ENCODE measurements at regions not wholly inside any gene's neighbourhood (a gene's known extent, or its start where the extent isn't known, plus 50 kb on each side); places are given as distances from the start of the nearest gene placed in this dataset.

- intact Hi-C loops (cut with DNase I; ENCODE audit: low total_unique reads): no loop called here
- H3K36me3 ChIP-seq: no peaks in the 10 kb centered on the region
- no peaks in the 10 kb centered on the region for H3K27me3 ChIP-seq
- H3K4me3 ChIP-seq: no peak overlapping the region
- H3K27ac ChIP-seq: no peak overlapping the region
- no peaks in the 10 kb centered on the region for H3K4me1 ChIP-seq
- TF ChIP-seq CTCF (IDR thresholded peaks at IDR 0.05): no peak
- no peak for TF ChIP-seq POLR2AphosphoS5 (IDR thresholded peaks at IDR 0.05)
- TF ChIP-seq POLR2A (IDR thresholded peaks at IDR 0.05): no peak
- no peaks in the 10 kb centered on the region for H3K9me3 ChIP-seq
- no peak for DNase-seq (ENCODE audit: low spot score in 2 of 2)
These were observed 140.9 kb downstream of the PMP22 start for GRCh38 chr17:15124264-15124595.

- DNase-seq (ENCODE audit: low spot score in 2 of 2): no peak
- H3K36me3 ChIP-seq: no peaks in the 10 kb centered on the region
- no peaks in the 10 kb centered on the region for H3K27me3 ChIP-seq
- TF ChIP-seq POLR2AphosphoS5 (IDR thresholded peaks at IDR 0.05) (no peak), CTCF (IDR thresholded peaks at IDR 0.05) (no peak), POLR2A (IDR thresholded peaks at IDR 0.05) (no peak)
- H3K4me3 ChIP-seq: no peak overlapping the region
- intact Hi-C loops (cut with DNase I; ENCODE audit: low total_unique reads): no loop called here
- H3K9me3 ChIP-seq: no peaks in the 10 kb centered on the region
- H3K27ac ChIP-seq: no peak overlapping the region
- no peaks in the 10 kb centered on the region for H3K4me1 ChIP-seq
These were observed 141.4 kb downstream of the PMP22 start for GRCh38 chr17:15123593-15124263.

- Histone ChIP-seq H3K4me3 (no peak overlapping the region), H3K27ac (no peak overlapping the region), H3K36me3 (no peaks in the 10 kb centered on the region), H3K4me1 (no peaks in the 10 kb centered on the region), H3K9me3 (no peaks in the 10 kb centered on the region), H3K27me3 (no peaks in the 10 kb centered on the region)
- intact Hi-C loops (cut with DNase I; ENCODE audit: low total_unique reads): no loop called here
- DNase-seq (ENCODE audit: low spot score in 2 of 2): no peak
- TF ChIP-seq POLR2A (IDR thresholded peaks at IDR 0.05): no peak
- TF ChIP-seq POLR2AphosphoS5 (IDR thresholded peaks at IDR 0.05): no peak
- TF ChIP-seq CTCF (IDR thresholded peaks at IDR 0.05): no peak
These were observed 142.3 kb downstream of the PMP22 start for GRCh38 chr17:15122857-15123256.

- H3K4me3 ChIP-seq: no peak overlapping the region
- no peaks in the 10 kb centered on the region for H3K4me1 ChIP-seq
- no peak overlapping the region for H3K27ac ChIP-seq
- no peak for TF ChIP-seq POLR2AphosphoS5 (IDR thresholded peaks at IDR 0.05)
- peaks cover 0 to 3% of the 10 kb centered on the region in 2 donors for H3K9me3 ChIP-seq
- H3K27me3 ChIP-seq: no peaks in the 10 kb centered on the region
- DNase-seq (ENCODE audit: low spot score in 2 of 2): no peak
- intact Hi-C loops (cut with DNase I; ENCODE audit: low total_unique reads): no loop called here
- H3K36me3 ChIP-seq: no peaks in the 10 kb centered on the region
These were observed 143.7 kb downstream of the PMP22 start for GRCh38 chr17:15121426-15121825.

GRCh38 chr17:15119968-15120367, 145.2 kb downstream of the PMP22 start:
- Histone ChIP-seq H3K36me3 (no peaks in the 10 kb centered on the region), H3K4me3 (no peak overlapping the region), H3K27ac (no peak overlapping the region), H3K9me3 (peaks cover 0 to 11% of the 10 kb centered on the region in 2 donors), H3K27me3 (no peaks in the 10 kb centered on the region), H3K4me1 (no peaks in the 10 kb centered on the region)
- intact Hi-C loops (cut with DNase I; ENCODE audit: low total_unique reads): no loop called here
- TF ChIP-seq POLR2A (IDR thresholded peaks at IDR 0.05): no peak
- TF ChIP-seq CTCF (IDR thresholded peaks at IDR 0.05): no peak
- TF ChIP-seq POLR2AphosphoS5 (IDR thresholded peaks at IDR 0.05): no peak
- DNase-seq (ENCODE audit: low spot score in 2 of 2): no peak

- Histone ChIP-seq H3K4me1 (no peaks in the 10 kb centered on the region), H3K4me3 (no peak overlapping the region), H3K27ac (no peak overlapping the region), H3K36me3 (no peaks in the 10 kb centered on the region), H3K9me3 (peaks cover 0 to 11% of the 10 kb centered on the region in 2 donors), H3K27me3 (no peaks in the 10 kb centered on the region)
- DNase-seq (ENCODE audit: low spot score in 2 of 2): no peak
- TF ChIP-seq POLR2AphosphoS5 (IDR thresholded peaks at IDR 0.05): no peak
- no peak for TF ChIP-seq CTCF (IDR thresholded peaks at IDR 0.05)
- TF ChIP-seq POLR2A (IDR thresholded peaks at IDR 0.05): no peak
- intact Hi-C loops (cut with DNase I; ENCODE audit: low total_unique reads): no loop called here
These were observed 147.9 kb downstream of the PMP22 start for GRCh38 chr17:15117239-15117638.

Data from breast epithelium (tissue), 4 donors.